Liver (tissue), 8 donors: ENCODE measurements at regions not wholly inside any gene's neighbourhood (a gene's known extent, or its start where the extent isn't known, plus 50 kb on each side); places are given as distances from the start of the nearest gene placed in this dataset.
A peak's percentile ranks its signal among the peaks of the same experiment; 100 is the strongest.

Source experiments
- DNase-seq: peaks from one replicate; pipeline ENCODE4 v3.0.0-alpha.2; 2017; ENCODE audit warnings: low spot score
- H3K27ac ChIP-seq, 2 donors: one replicate each; pipeline ENCODE4 v1.7.0; 2013; ENCODE audit warnings: inconsistent platforms in 2 of 2, low read length in 2 of 2, control low read depth in 1 of 2, low read depth in 1 of 2, mild to moderate bottlenecking in 1 of 2
- H3K27me3 ChIP-seq, 4 donors: one replicate each; pipeline versions ENCODE4 v1.6.1 to v1.7.0; 2013; ENCODE audit warnings: low read length in 3 of 4, inconsistent platforms in 1 of 4, mild to moderate bottlenecking in 1 of 4, moderate library complexity in 1 of 4; ENCODE audit not compliant: control insufficient read depth in 4 of 4, insufficient read depth in 4 of 4
- H3K36me3 ChIP-seq, 4 donors: one replicate each; pipeline versions ENCODE4 v1.6.1 to v1.7.0; 2013; ENCODE audit warnings: low read length in 3 of 4, mild to moderate bottlenecking in 3 of 4, low read depth in 1 of 4, moderate library complexity in 1 of 4; ENCODE audit not compliant: control insufficient read depth in 4 of 4, insufficient read depth in 3 of 4
- H3K4me1 ChIP-seq, 4 donors: one replicate each; pipeline versions ENCODE4 v1.6.1 to v1.7.0; 2013; ENCODE audit warnings: low read length in 3 of 4, mild to moderate bottlenecking in 3 of 4, moderate library complexity in 1 of 4; ENCODE audit not compliant: control insufficient read depth in 4 of 4, insufficient read depth in 4 of 4
- H3K4me3 ChIP-seq, 3 donors: one replicate each; pipeline versions ENCODE4 v1.6.1 to v1.7.0; 2013; ENCODE audit warnings: low read length in 3 of 3, control low read depth in 1 of 3, low read depth in 1 of 3, mild to moderate bottlenecking in 1 of 3
- H3K9ac ChIP-seq, 2 donors: one replicate each; pipeline ENCODE4 v1.7.0; 2013; ENCODE audit warnings: low read length in 2 of 2, mild to moderate bottlenecking in 2 of 2, moderate library complexity in 2 of 2, control low read depth in 1 of 2, low read depth in 1 of 2
- H3K9me3 ChIP-seq, 4 donors: one replicate each; pipeline versions ENCODE4 v1.6.1 to v1.7.0; 2013; ENCODE audit warnings: low read length in 3 of 4; ENCODE audit not compliant: control insufficient read depth in 4 of 4
- CTCF ChIP-seq: fragments of 150-350 bp; IDR thresholded peaks from 2 replicates; pipeline ENCODE4 v1.5.1; 2017; ENCODE audit warnings: improper control_type of control experiment, low read depth, low read length; ENCODE audit not compliant: missing input control
- FOXA1 ChIP-seq: IDR thresholded peaks from 2 replicates; pipeline ENCODE4 v1.6.1; 2016; ENCODE audit warnings: antibody characterized with exemption
- FOXA2 ChIP-seq: IDR thresholded peaks from 2 replicates; pipeline ENCODE4 v1.6.1; 2016; ENCODE audit warnings: antibody characterized with exemption
- GABPA ChIP-seq, 2 donors: IDR thresholded peaks in 1 of 2; conservative IDR thresholded peaks in 1 of 2; 2 replicates each; pipeline ENCODE4 v1.6.1; 2016; ENCODE audit warnings: antibody characterized with exemption in 2 of 2, mild to moderate bottlenecking in 1 of 2, moderate library complexity in 1 of 2
- HNF4G ChIP-seq: IDR thresholded peaks from 2 replicates; pipeline ENCODE4 v1.6.1; 2016; ENCODE audit warnings: antibody characterized with exemption
- JUND ChIP-seq, 2 donors: IDR thresholded peaks; 2 replicates each; pipeline ENCODE4 v1.6.1; 2016; ENCODE audit warnings: antibody characterized with exemption in 2 of 2
- NR2F2 ChIP-seq: IDR thresholded peaks from 2 replicates; pipeline ENCODE4 v1.6.1; 2016; ENCODE audit warnings: antibody characterized with exemption
- REST ChIP-seq: IDR thresholded peaks from 2 replicates; pipeline ENCODE4 v1.6.1; 2016; ENCODE audit warnings: antibody characterized with exemption, mild to moderate bottlenecking
- RXRA ChIP-seq, 2 donors: IDR thresholded peaks; 2 replicates each; pipeline ENCODE4 v1.6.1; 2017 to 2018; ENCODE audit warnings: antibody characterized with exemption in 2 of 2, mild to moderate bottlenecking in 1 of 2
- TAF1 ChIP-seq: conservative IDR thresholded peaks from 2 replicates; pipeline ENCODE4 v1.6.1; 2016; ENCODE audit warnings: antibody characterized with exemption, mild to moderate bottlenecking
- YY1 ChIP-seq: IDR thresholded peaks from 2 replicates; pipeline ENCODE4 v1.6.1; 2016; ENCODE audit warnings: antibody characterized with exemption, mild to moderate bottlenecking
- WGBS: extraction: QIAGEN DNeasy Blood & Tissue Kit; methylation state at CpG from one replicate; pipeline ENCODE4 v1.1.7; 2013; 5-methylcytosine and 5-hydroxymethylcytosine counted together
- donor health status: healthy.
- donor health status: healthy.
- donor health status: healthy.
- donor health status: healthy.
- donor health status: healthy.

- Histone ChIP-seq H3K27me3 (no peaks in the 10 kb centered on the region), H3K27ac (no peak overlapping the region)
Observed at GRCh38 chr12:93059925-93060665, 131.0 kb upstream of the EEA1 start.

GRCh38 chr12:93060666-93061472 is 131.8 kb upstream of the EEA1 start:
- Histone ChIP-seq H3K9me3 (no peaks in the 10 kb centered on the region), H3K4me1 (no peaks in the 10 kb centered on the region), H3K4me3 (no peak overlapping the region), H3K27me3 (no peaks in the 10 kb centered on the region), H3K9ac (no peak overlapping the region), H3K27ac (no peak overlapping the region), H3K36me3 (no peaks in the 10 kb centered on the region)
- TF ChIP-seq YY1 = no peak
- peak in 1 of 2 donors; percentile 12 for TF ChIP-seq JUND (IDR thresholded peaks at IDR 0.05)
- TF ChIP-seq RXRA (IDR thresholded peaks at IDR 0.05) = peak in 1 of 2 donors; percentile 34
- peak; percentile 52 for TF ChIP-seq NR2F2
- DNase-seq = no peak
- WGBS = 76% methylated on average over 8 of the region's 8 CpGs

More at GRCh38 chr12:93059925-93060665, 131.0 kb upstream of the EEA1 start:
- H3K9me3 ChIP-seq = no peaks in the 10 kb centered on the region
- WGBS = 78% methylated on average over 5 of the region's 5 CpGs
- TF ChIP-seq CTCF (no peak), FOXA1 (no peak), HNF4G (no peak)
- no peaks in the 10 kb centered on the region for H3K36me3 ChIP-seq
- no peak overlapping the region for H3K4me3 ChIP-seq
- no peak overlapping the region for H3K9ac ChIP-seq
- no peaks in the 10 kb centered on the region for H3K4me1 ChIP-seq
- DNase-seq = no peak

- Histone ChIP-seq H3K27me3 (no peaks in the 10 kb centered on the region), H3K27ac (no peak overlapping the region), H3K9ac (no peak overlapping the region), H3K4me3 (no peak overlapping the region), H3K36me3 (no peaks in the 10 kb centered on the region), H3K4me1 (no peaks in the 10 kb centered on the region), H3K9me3 (no peaks in the 10 kb centered on the region)
- 79% methylated on average over 9 of the region's 9 CpGs for WGBS
- TF ChIP-seq NR2F2 (no peak), GABPA (IDR thresholded peaks at IDR 0.05 in 1 of 2, conservative IDR thresholded peaks at IDR 0.05 in 1 of 2) (no peak), TAF1 (no peak), REST (no peak), JUND (IDR thresholded peaks at IDR 0.05) (no peak), FOXA2 (no peak)
- DNase-seq = no peak
Observed at GRCh38 chr12:93061473-93062419, 132.7 kb upstream of the EEA1 start.
